IMR-90 (cell line): ENCODE measurements at regions not wholly inside any gene's neighbourhood (a gene's known extent, or its start where the extent isn't known, plus 50 kb on each side); places are given as distances from the start of the nearest gene placed in this dataset.

Experiments used
- BHLHE40 ChIP-seq: fragments of 150-350 bp; IDR thresholded peaks from 2 replicates; pipeline ENCODE4 v1.6.1; 2016; ENCODE audit warnings: mild to moderate bottlenecking, low read depth, low read length
- CEBPB ChIP-seq: IDR thresholded peaks from 2 replicates; pipeline ENCODE4 v1.6.1; 2012; ENCODE audit warnings: low read depth, low read length, improper control_type of control experiment
- CTCF ChIP-seq: conservative IDR thresholded peaks from 2 replicates; pipeline ENCODE4 v1.5.1; 2012; ENCODE audit warnings: mild to moderate bottlenecking, low read depth, low read length, improper control_type of control experiment
- MAFK ChIP-seq: IDR thresholded peaks from 2 replicates; pipeline ENCODE4 v1.6.1; 2012; ENCODE audit warnings: low read depth, low read length, improper control_type of control experiment
- MAZ ChIP-seq: IDR thresholded peaks from 2 replicates; pipeline ENCODE4 v1.6.1; 2012; ENCODE audit warnings: low read depth, mild to moderate bottlenecking, low read length, improper control_type of control experiment, moderate library complexity, borderline replicate concordance
- MXI1 ChIP-seq: IDR thresholded peaks from 2 replicates; pipeline ENCODE4 v1.6.1; 2012; ENCODE audit warnings: low read depth, mild to moderate bottlenecking, low read length, moderate library complexity, borderline replicate concordance
- POLR2A ChIP-seq: IDR thresholded peaks from 2 replicates; pipeline ENCODE4 v1.6.1; 2012; ENCODE audit warnings: mild to moderate bottlenecking, low read depth, low read length
- RAD21 ChIP-seq: IDR thresholded peaks from 2 replicates; pipeline ENCODE4 v1.6.1; 2012; ENCODE audit warnings: low read length, improper control_type of control experiment
- SMC3 ChIP-seq: fragments of 150-350 bp; IDR thresholded peaks from 2 replicates; pipeline ENCODE4 v1.6.1; 2016; ENCODE audit warnings: low read depth, mild to moderate bottlenecking, antibody characterized with exemption, low read length, moderate library complexity
- USF2 ChIP-seq: fragments of 150-350 bp; IDR thresholded peaks from 2 replicates; pipeline ENCODE4 v1.6.1; 2017; ENCODE audit warnings: mild to moderate bottlenecking, antibody characterized with exemption, low read length, low read depth

- TF ChIP-seq POLR2A (no peak), USF2 (no peak), BHLHE40 (no peak), CTCF (no peak), CEBPB (no peak), MAFK (no peak), SMC3 (no peak), MXI1 (no peak), MAZ (no peak), RAD21 (no peak)
Observed at GRCh38 chr5:124889486-124889825, 143.0 kb upstream of the ZNF608 start.
